ENCODE measurements at regions not wholly inside any gene's neighbourhood (a gene's known extent, or its start where the extent isn't known, plus 50 kb on each side); places are given as distances from the start of the nearest gene placed in this dataset.
A peak's percentile ranks its signal among the peaks of the same experiment; 100 is the strongest.
"Not testable (repeated sequence)": the region's sequence is repeated elsewhere in the genome, so short reads cannot be mapped to it uniquely, and the experiment has no call there.

DNA sequence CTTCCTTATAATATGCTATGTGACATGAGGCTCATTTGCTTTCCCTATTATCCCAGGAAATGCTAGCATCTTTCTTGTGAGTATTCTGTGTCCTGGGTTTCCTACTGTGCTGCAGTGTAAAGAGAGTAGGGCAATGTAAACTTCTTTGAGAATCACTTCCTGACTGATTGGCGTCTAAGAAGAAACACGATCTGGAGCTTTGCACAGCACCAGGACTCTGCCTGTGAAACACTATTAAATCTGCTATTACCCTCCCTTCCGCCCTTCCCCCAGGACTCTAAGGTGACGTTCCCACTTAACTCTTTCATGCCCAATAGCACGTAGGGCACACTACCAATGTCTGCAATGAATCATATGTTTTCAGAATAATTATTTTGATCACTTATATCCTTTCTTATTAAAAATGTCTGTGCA lies 607.3 kb upstream of the CITED2 start:
- Mint-ChIP-seq H3K27ac (peak overlapping the region; percentile 61), H3K4me3 (no peak overlapping the region), H3K27me3 (peaks cover 28% of the 10 kb centered on the region), H3K4me1 (peaks cover 7% of the 10 kb centered on the region), H3K36me3 (ENCODE audit: low read depth) (peaks cover 2% of the 10 kb centered on the region)
- no peaks in the 10 kb centered on the region for H3K9me3 ChIP-seq (ENCODE audit: control insufficient read depth, low read length, poor library complexity, severe bottlenecking)
- ATAC-seq (no peak), DNase-seq (no peak)

GRCh38 chr6:139981066-139981624 lies 606.7 kb upstream of the CITED2 start:
- Mint-ChIP-seq H3K27ac (no peak overlapping the region), H3K4me1 (peaks cover 8% of the 10 kb centered on the region), H3K36me3 (ENCODE audit: low read depth) (peaks cover 2% of the 10 kb centered on the region), H3K4me3 (no peak overlapping the region), H3K27me3 (peaks cover 28% of the 10 kb centered on the region)
- H3K9me3 ChIP-seq (ENCODE audit: control insufficient read depth, low read length, poor library complexity, severe bottlenecking): no peaks in the 10 kb centered on the region
- no peak for DNase-seq
- no peak for ATAC-seq

- not testable (repeated sequence) for H3K36me3 Mint-ChIP-seq (ENCODE audit: low read depth); H3K27ac Mint-ChIP-seq; H3K9me3 ChIP-seq (ENCODE audit: control insufficient read depth, low read length, poor library complexity, severe bottlenecking); H3K4me3 Mint-ChIP-seq; ATAC-seq; DNase-seq
- Mint-ChIP-seq H3K4me1 (peaks cover 13% of the 10 kb centered on the region), H3K27me3 (peaks cover 29% of the 10 kb centered on the region)
Observed at GRCh38 chr6:139980631-139981030, 606.2 kb upstream of the CITED2 start.

DNA sequence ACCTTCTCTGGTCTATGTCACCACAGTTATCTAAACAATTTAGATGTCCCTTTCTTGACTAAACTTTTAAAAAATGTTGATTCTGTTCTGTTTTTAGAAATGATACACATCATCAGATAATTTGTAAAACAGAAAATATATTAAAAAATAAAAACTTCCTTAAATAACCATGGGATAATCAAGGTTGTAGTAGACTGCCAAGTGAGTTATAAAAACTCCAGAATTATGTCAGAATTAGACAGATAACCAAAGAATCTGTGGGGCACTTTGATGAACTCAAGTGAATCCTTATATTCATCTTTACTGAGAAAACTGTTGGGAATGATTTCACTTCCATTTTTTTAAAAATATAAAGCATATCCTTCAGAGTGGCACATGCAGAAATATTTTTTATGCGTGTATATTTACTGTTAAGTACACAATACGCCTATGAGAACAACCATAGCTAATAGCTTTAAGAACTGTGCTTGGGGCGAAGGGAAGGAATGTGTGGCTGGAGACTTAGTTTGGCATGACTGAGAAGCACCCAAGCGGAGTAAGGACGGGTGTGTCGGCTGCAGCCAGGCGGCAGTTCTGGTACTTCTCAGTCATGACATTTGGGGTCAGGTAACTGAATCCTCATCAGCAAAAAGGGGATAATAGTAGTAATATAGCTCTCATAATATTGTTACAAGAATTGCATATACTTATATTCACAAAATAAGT lies 604.7 kb upstream of the CITED2 start:
- Mint-ChIP-seq H3K36me3 (ENCODE audit: low read depth) (peaks cover 2% of the 10 kb centered on the region), H3K4me1 (peaks cover 13% of the 10 kb centered on the region)
- no peak for ATAC-seq

GRCh38 chr6:139977887-139978332 lies 603.5 kb upstream of the CITED2 start:
- DNase-seq: no peak
- H3K27me3 Mint-ChIP-seq: peaks cover 32% of the 10 kb centered on the region
- no peak overlapping the region for H3K4me3 Mint-ChIP-seq
- H3K36me3 Mint-ChIP-seq (ENCODE audit: low read depth): peaks cover 2% of the 10 kb centered on the region
- H3K27ac Mint-ChIP-seq: no peak overlapping the region
- ATAC-seq: no peak
- peaks cover 13% of the 10 kb centered on the region for H3K4me1 Mint-ChIP-seq
- H3K9me3 ChIP-seq (ENCODE audit: control insufficient read depth, low read length, poor library complexity, severe bottlenecking): no peaks in the 10 kb centered on the region

More for the DNA sequence above, 604.7 kb upstream of the CITED2 start:
- H3K27me3 Mint-ChIP-seq: peaks cover 30% of the 10 kb centered on the region
- no peak overlapping the region for H3K4me3 Mint-ChIP-seq
- no peak for DNase-seq
- no peak overlapping the region for H3K27ac Mint-ChIP-seq
- H3K9me3 ChIP-seq (ENCODE audit: control insufficient read depth, low read length, poor library complexity, severe bottlenecking): no peaks in the 10 kb centered on the region

DNA sequence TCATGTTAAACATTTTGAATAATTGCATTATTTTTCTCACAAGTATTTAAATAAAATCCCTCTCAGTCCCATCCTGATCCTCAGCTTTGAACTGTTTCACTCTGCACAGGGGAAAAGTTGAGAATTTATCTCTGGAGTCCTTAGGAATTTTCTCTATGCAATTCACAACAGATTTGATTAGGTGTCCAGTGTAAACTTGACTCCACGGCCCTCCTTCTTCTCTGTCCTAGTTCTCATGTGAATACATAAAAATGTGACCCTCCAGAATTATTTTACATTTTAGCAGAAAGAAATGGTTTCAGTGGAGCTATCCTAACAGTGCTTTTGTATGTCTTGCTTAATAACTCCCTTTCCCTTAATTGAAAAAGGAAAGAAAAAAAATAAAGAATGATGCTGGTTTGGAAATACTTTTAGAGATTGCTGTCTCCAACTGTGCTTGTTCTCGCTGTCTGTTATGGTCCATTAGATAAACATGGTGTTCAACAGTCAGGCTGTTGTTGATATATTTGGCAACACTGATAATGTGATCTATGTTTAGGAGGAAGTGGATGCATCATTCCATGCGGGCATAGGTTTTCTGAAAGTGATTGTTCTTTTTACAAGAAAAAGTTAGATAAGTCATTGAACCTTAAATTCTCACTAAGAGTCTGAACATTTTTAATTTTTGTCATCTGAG lies 599.4 kb upstream of the CITED2 start:
- H3K27ac Mint-ChIP-seq: no peak overlapping the region
- DNase-seq: no peak
- peaks cover 34% of the 10 kb centered on the region for H3K27me3 Mint-ChIP-seq
- no peak overlapping the region for H3K4me3 Mint-ChIP-seq
- no peaks in the 10 kb centered on the region for H3K9me3 ChIP-seq (ENCODE audit: control insufficient read depth, low read length, poor library complexity, severe bottlenecking)
- no peak for ATAC-seq
- H3K36me3 Mint-ChIP-seq (ENCODE audit: low read depth): peaks cover 4% of the 10 kb centered on the region
- H3K4me1 Mint-ChIP-seq: peaks cover 6% of the 10 kb centered on the region

- Mint-ChIP-seq H3K27me3 (peaks cover 26% of the 10 kb centered on the region), H3K4me3 (no peak overlapping the region), H3K27ac (no peak overlapping the region), H3K36me3 (ENCODE audit: low read depth) (peaks cover 4% of the 10 kb centered on the region), H3K4me1 (peaks cover 6% of the 10 kb centered on the region)
- DNase-seq (no peak), ATAC-seq (no peak)
- no peaks in the 10 kb centered on the region for H3K9me3 ChIP-seq (ENCODE audit: control insufficient read depth, low read length, poor library complexity, severe bottlenecking)
Observed at GRCh38 chr6:139972116-139972515, 597.7 kb upstream of the CITED2 start.

GRCh38 chr6:139970591-139970991 lies 596.1 kb upstream of the CITED2 start:
- H3K4me3 Mint-ChIP-seq: no peak overlapping the region
- no peaks in the 10 kb centered on the region for H3K4me1 Mint-ChIP-seq
- H3K36me3 Mint-ChIP-seq (ENCODE audit: low read depth): peaks cover 2% of the 10 kb centered on the region
- DNase-seq (no peak), ATAC-seq (no peak)
- H3K27ac Mint-ChIP-seq: no peak overlapping the region
- H3K27me3 Mint-ChIP-seq: peaks cover 23% of the 10 kb centered on the region
- no peaks in the 10 kb centered on the region for H3K9me3 ChIP-seq (ENCODE audit: control insufficient read depth, low read length, poor library complexity, severe bottlenecking)

DNA sequence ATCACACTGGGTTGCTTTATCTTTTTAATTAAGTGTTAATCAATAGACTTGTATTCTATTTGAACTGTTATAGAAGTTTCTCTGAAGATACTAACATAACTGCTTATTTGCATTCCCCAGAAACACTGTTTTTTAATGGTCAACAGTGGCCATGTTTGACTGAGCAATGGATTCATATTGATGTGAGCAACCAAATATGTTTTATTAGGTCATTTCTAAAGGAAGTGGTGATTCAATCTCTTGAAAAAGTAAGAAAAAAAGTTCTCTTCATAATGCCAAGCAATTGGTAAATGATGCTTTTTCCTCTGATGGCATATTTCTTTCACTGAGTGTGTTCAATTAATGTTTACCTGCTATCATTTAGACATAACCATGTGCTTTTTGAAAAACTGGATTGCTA lies 593.0 kb upstream of the CITED2 start:
- H3K27ac Mint-ChIP-seq: no peak overlapping the region
- no peaks in the 10 kb centered on the region for H3K4me1 Mint-ChIP-seq
- no peak overlapping the region for H3K4me3 Mint-ChIP-seq
- H3K36me3 Mint-ChIP-seq (ENCODE audit: low read depth): peaks cover 2% of the 10 kb centered on the region
- H3K9me3 ChIP-seq (ENCODE audit: control insufficient read depth, low read length, poor library complexity, severe bottlenecking): no peaks in the 10 kb centered on the region
- H3K27me3 Mint-ChIP-seq: peaks cover 11% of the 10 kb centered on the region
- DNase-seq: no peak
- ATAC-seq: no peak

DNA sequence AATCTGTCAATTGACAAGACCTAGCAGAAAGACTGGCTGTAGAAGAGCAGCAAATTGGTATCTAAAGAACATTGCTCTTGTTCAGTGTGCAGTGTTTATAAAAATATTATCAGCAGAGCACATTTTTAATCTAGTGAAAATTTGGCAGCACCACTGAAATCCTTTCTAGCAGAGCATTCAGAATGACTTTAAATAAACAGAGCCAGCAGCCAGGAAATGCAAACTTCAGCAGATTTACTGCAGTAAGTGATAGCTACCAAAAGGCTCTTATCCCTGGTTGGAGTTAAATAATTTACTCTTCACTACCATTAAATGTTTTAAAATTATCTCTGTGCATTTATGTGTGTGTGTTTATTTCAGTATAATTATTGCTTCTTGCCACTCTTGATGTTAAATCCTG lies 590.9 kb upstream of the CITED2 start:
- H3K4me1 Mint-ChIP-seq: no peaks in the 10 kb centered on the region
- no peak overlapping the region for H3K27ac Mint-ChIP-seq
- DNase-seq (no peak), ATAC-seq (no peak)
- H3K27me3 Mint-ChIP-seq: peaks cover 1% of the 10 kb centered on the region
- no peak overlapping the region for H3K4me3 Mint-ChIP-seq
- no peaks in the 10 kb centered on the region for H3K9me3 ChIP-seq (ENCODE audit: control insufficient read depth, low read length, poor library complexity, severe bottlenecking)
- peaks cover 2% of the 10 kb centered on the region for H3K36me3 Mint-ChIP-seq (ENCODE audit: low read depth)

- Mint-ChIP-seq H3K36me3 (ENCODE audit: low read depth) (peaks cover 2% of the 10 kb centered on the region), H3K4me3 (no peak overlapping the region), H3K27ac (no peak overlapping the region), H3K27me3 (no peaks in the 10 kb centered on the region), H3K4me1 (no peaks in the 10 kb centered on the region)
- no peaks in the 10 kb centered on the region for H3K9me3 ChIP-seq (ENCODE audit: control insufficient read depth, low read length, poor library complexity, severe bottlenecking)
- DNase-seq (no peak), ATAC-seq (no peak)
Observed at GRCh38 chr6:139964737-139965136, 590.3 kb upstream of the CITED2 start.

DNA sequence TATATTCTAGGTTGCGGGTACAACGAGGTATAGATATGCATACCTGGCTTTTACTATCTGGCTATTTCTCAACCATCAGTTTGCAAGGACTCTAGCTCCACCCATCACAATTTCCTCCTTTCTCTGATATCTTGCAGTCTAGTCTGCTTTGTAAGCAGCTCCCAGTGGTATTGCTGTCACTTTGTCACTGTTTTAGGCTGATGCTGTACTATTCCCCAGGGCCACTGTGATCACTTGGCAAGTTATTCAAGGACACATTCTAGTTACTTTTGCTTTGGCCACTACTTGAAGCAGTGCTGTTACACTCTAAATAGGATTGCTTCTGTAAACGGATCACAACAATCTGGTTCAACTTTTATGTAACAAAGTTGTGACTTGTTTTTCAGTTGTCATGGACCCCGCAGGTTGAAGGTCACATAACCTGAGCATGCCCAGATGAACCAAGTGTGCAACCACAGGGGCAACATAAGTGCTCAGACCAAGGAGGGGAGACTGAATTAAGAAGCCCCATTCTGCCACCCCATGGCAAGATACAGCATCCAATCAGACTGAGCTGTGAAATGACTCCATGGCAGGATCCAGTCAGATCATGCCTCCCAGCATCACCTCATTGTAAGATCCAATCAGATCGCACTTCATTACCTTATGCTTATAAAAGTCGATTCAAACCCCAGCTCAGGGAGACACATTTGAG lies 588.4 kb upstream of the CITED2 start:
- ATAC-seq: no peak
- Mint-ChIP-seq H3K36me3 (ENCODE audit: low read depth) (no peaks in the 10 kb centered on the region), H3K27me3 (no peaks in the 10 kb centered on the region), H3K4me1 (no peaks in the 10 kb centered on the region), H3K4me3 (no peak overlapping the region), H3K27ac (no peak overlapping the region)
- no peak for DNase-seq
- no peaks in the 10 kb centered on the region for H3K9me3 ChIP-seq (ENCODE audit: control insufficient read depth, low read length, poor library complexity, severe bottlenecking)

- DNase-seq (no peak), ATAC-seq (no peak)
- Mint-ChIP-seq H3K4me1 (no peaks in the 10 kb centered on the region), H3K4me3 (no peak overlapping the region), H3K36me3 (ENCODE audit: low read depth) (peaks cover under 1% of the 10 kb centered on the region), H3K27me3 (no peaks in the 10 kb centered on the region), H3K27ac (no peak overlapping the region)
- no peaks in the 10 kb centered on the region for H3K9me3 ChIP-seq (ENCODE audit: control insufficient read depth, low read length, poor library complexity, severe bottlenecking)
Observed at GRCh38 chr6:139961190-139961589, 586.7 kb upstream of the CITED2 start.

All from T-helper 17 cell (primary cell).